HUES6 (cell line): ENCODE measurements at regions not wholly inside any gene's neighbourhood (a gene's known extent, or its start where the extent isn't known, plus 50 kb on each side); places are given as distances from the start of the nearest gene placed in this dataset.

ENCODE experiments used
- H3K27ac ChIP-seq: 2 replicates; pipeline ENCODE4 v1.7.0; 2013; ENCODE audit warnings: low read depth, mild to moderate bottlenecking, low read length, inconsistent platforms
- H3K27me3 ChIP-seq: 2 replicates; pipeline ENCODE4 v1.6.1; 2013; ENCODE audit warnings: low read length; ENCODE audit not compliant: control insufficient read depth, insufficient read depth
- H3K36me3 ChIP-seq: 2 replicates; pipeline ENCODE4 v1.6.1; 2013; ENCODE audit warnings: low read length; ENCODE audit not compliant: control insufficient read depth, insufficient read depth
- H3K4me1 ChIP-seq: 2 replicates; pipeline ENCODE4 v1.6.1; 2013; ENCODE audit warnings: low read length; ENCODE audit not compliant: control insufficient read depth, insufficient read depth
- H3K4me3 ChIP-seq: 2 replicates; pipeline ENCODE4 v1.5.1; 2013; ENCODE audit warnings: low read depth, low read length
- H3K9ac ChIP-seq: one replicate; pipeline ENCODE4 v1.6.1; 2013; ENCODE audit warnings: mild to moderate bottlenecking, low read length
- H3K9me3 ChIP-seq: 2 replicates; pipeline ENCODE4 v1.6.1; 2013; ENCODE audit warnings: low read depth, low read length; ENCODE audit not compliant: control insufficient read depth, insufficient read depth

GRCh38 chr5:74187757-74188156 is 452.8 kb downstream of the ENC1 start:
- Histone ChIP-seq H3K4me1 (no peaks in the 10 kb centered on the region), H3K27ac (no peak overlapping the region), H3K9ac (no peak overlapping the region), H3K27me3 (no peaks in the 10 kb centered on the region), H3K9me3 (no peaks in the 10 kb centered on the region; the same call in 1 of the 2 replicates), H3K36me3 (no peaks in the 10 kb centered on the region), H3K4me3 (no peak overlapping the region)

DNA sequence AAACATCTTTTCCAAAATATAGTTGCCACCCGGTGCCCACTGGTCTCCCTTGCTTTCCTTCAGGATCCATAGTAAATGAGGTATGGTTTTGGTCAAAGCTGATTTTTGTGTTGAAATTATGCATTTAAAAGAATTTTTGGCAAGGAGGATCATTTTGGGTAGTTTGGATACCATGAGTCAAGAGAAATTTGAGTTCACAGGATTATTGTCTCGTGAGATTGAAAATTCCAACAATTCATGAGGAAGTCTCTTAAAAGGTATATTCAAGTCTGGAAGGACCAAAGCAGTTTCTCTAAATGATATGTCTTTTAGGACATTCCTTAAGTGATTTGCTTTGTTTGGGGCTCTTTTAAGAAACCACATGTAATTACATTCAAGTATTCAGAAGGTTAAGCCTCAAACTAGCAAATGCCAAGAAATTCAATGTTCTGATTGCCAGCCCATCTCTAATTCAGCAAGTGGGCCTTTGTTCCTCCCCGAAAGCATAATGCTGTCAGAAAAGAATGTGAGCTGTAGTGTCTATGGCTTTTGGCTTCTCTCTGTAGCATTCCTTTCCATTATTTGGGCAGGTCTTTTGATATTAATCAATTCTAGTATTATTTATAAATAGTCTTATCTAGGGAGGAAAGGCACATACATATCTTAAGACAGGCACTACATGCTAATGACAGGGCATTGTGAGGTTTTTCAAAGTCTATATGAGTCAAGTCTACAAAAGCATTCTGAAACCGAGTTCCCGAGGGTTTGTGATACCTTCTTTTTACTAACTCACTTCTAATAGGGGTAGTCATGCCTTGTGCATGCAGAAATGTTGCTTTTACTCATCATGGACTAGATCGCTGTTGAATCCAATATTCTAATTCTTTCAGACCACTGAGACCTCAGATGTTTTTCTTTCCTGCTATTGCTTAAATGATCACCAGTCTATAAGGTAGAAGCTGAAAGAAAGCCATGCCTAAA is 453.9 kb downstream of the ENC1 start:
- Histone ChIP-seq H3K27ac (no peak overlapping the region), H3K4me1 (no peaks in the 10 kb centered on the region), H3K36me3 (no peaks in the 10 kb centered on the region), H3K27me3 (no peaks in the 10 kb centered on the region), H3K4me3 (no peak overlapping the region), H3K9me3 (no peaks in the 10 kb centered on the region; the same call in 1 of the 2 replicates), H3K9ac (no peak overlapping the region)

DNA sequence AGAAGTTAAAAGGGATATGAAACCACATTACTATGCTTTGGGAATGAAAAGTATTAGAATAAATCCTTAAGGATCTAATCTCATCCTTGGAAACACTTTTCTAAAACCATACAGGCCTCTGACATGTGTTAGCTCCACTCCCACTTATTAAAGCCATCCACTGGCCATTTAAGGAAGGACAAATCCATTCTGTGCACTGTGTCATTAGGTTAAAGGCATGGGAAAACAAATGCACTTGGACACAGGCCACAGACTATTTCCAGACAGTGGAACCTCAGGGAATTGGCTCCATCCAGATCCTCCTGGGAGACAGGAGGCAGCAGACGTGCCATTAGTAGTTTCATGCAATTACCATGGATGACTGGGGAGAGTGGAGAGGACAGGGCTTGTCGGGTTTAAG is 454.9 kb downstream of the ENC1 start:
- Histone ChIP-seq H3K9me3 (no peaks in the 10 kb centered on the region; the same call in 1 of the 2 replicates), H3K36me3 (no peaks in the 10 kb centered on the region), H3K27me3 (no peaks in the 10 kb centered on the region), H3K27ac (no peak overlapping the region), H3K9ac (no peak overlapping the region), H3K4me3 (no peak overlapping the region), H3K4me1 (no peaks in the 10 kb centered on the region)

DNA sequence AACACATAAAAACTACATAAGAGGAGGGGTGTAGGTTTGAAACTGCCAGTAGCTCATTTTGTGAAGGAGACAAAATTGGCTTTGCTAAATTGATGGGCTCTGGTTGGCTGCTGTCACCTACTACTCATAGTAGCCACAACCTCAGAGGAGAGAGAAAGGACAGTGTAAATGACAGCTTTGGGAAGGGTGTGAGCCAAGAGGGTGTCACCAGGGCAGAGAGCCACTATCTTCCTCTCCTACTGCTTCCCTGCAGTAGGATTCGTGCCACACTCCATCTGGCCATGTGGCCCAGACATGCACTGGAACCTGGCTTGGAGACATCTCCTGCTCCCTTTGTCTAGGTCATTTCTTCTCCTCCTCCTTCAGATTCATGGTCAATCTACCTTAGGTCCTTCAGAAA is 455.9 kb downstream of the ENC1 start:
- no peak overlapping the region for H3K27ac ChIP-seq
- no peaks in the 10 kb centered on the region; the same call in 1 of the 2 replicates for H3K9me3 ChIP-seq
- no peaks in the 10 kb centered on the region for H3K27me3 ChIP-seq
- H3K36me3 ChIP-seq, result no peaks in the 10 kb centered on the region
- no peak overlapping the region for H3K4me3 ChIP-seq
- H3K9ac ChIP-seq, result no peak overlapping the region
- no peaks in the 10 kb centered on the region for H3K4me1 ChIP-seq

GRCh38 chr5:74183041-74183440 is 457.5 kb downstream of the ENC1 start:
- Histone ChIP-seq H3K9ac (no peak overlapping the region), H3K9me3 (no peaks in the 10 kb centered on the region), H3K4me3 (no peak overlapping the region), H3K27me3 (no peaks in the 10 kb centered on the region), H3K27ac (no peak overlapping the region), H3K36me3 (no peaks in the 10 kb centered on the region), H3K4me1 (no peaks in the 10 kb centered on the region)

- Histone ChIP-seq H3K4me3 (no peak overlapping the region), H3K9ac (no peak overlapping the region), H3K27ac (no peak overlapping the region), H3K9me3 (no peaks in the 10 kb centered on the region), H3K4me1 (no peaks in the 10 kb centered on the region), H3K36me3 (no peaks in the 10 kb centered on the region), H3K27me3 (no peaks in the 10 kb centered on the region)
Observed at GRCh38 chr5:74182603-74183002, 457.9 kb downstream of the ENC1 start.

DNA sequence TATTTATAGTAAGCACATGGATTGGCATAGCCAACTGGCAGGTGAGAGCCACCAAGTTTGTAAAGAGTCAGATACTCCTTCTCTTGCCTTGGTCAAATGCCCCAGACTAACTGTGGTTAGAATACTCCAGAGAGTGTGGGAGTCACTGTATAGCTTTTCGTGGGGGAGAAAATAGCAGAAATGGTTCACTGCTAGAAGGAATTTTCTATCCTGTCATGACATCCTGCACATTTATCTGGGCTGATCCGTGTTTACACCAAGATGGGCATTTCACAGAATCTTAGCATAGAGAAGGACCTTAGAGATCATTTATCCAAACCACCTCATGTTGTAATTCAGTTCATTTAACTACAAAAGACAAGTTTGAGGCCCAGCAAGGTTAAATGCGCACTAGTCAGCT is 460.8 kb downstream of the ENC1 start:
- Histone ChIP-seq H3K9ac (no peak overlapping the region), H3K4me3 (no peak overlapping the region)

DNA sequence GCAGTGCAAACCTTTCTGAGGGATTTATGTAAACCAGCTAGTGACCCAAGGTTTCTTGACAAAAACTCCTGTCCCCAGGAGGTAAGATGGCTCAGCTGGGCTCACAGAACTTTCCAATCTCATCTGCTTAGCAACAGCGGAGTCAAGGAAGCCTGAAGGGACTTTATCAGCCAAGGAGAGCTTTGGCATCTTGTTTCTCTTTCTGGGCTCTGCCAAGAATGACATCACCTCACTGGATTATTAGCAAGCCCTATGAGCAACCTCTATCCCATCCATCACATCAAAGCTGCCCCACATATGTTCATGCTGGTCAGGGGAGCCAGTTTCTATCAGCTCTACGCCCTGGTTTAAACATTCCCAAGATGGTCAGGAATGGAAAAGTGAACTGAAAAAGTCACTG is 461.3 kb downstream of the ENC1 start:
- no peak overlapping the region for H3K4me3 ChIP-seq
- no peaks in the 10 kb centered on the region for H3K27me3 ChIP-seq
- no peaks in the 10 kb centered on the region for H3K4me1 ChIP-seq
- no peaks in the 10 kb centered on the region for H3K9me3 ChIP-seq
- no peak overlapping the region for H3K27ac ChIP-seq
- H3K9ac ChIP-seq, result no peak overlapping the region
- no peaks in the 10 kb centered on the region for H3K36me3 ChIP-seq

More for the DNA sequence above, 460.8 kb downstream of the ENC1 start:
- H3K36me3 ChIP-seq, result no peaks in the 10 kb centered on the region
- no peaks in the 10 kb centered on the region for H3K27me3 ChIP-seq
- H3K9me3 ChIP-seq, result no peaks in the 10 kb centered on the region
- H3K27ac ChIP-seq, result no peak overlapping the region
- H3K4me1 ChIP-seq, result no peaks in the 10 kb centered on the region

- Histone ChIP-seq H3K36me3 (no peaks in the 10 kb centered on the region), H3K9me3 (no peaks in the 10 kb centered on the region), H3K4me1 (peaks cover 6% of the 10 kb centered on the region; the same call in 1 of the 2 replicates), H3K9ac (no peak overlapping the region), H3K4me3 (no peak overlapping the region), H3K27me3 (no peaks in the 10 kb centered on the region), H3K27ac (no peak overlapping the region)
Observed at GRCh38 chr5:74177961-74178360, 462.6 kb downstream of the ENC1 start.

GRCh38 chr5:74174366-74174765 is 466.2 kb downstream of the ENC1 start:
- H3K9me3 ChIP-seq, result no peaks in the 10 kb centered on the region

GRCh38 chr5:74173665-74174064 is 466.9 kb downstream of the ENC1 start:
- H3K36me3 ChIP-seq, result no peaks in the 10 kb centered on the region
- no peak overlapping the region for H3K27ac ChIP-seq
- no peaks in the 10 kb centered on the region for H3K9me3 ChIP-seq
- H3K27me3 ChIP-seq, result no peaks in the 10 kb centered on the region
- no peak overlapping the region for H3K9ac ChIP-seq
- peaks cover 6% of the 10 kb centered on the region; the same call in 1 of the 2 replicates for H3K4me1 ChIP-seq
- H3K4me3 ChIP-seq, result no peak overlapping the region

More at GRCh38 chr5:74174366-74174765, 466.2 kb downstream of the ENC1 start:
- H3K27me3 ChIP-seq, result no peaks in the 10 kb centered on the region
- H3K9ac ChIP-seq, result no peak overlapping the region
- no peak overlapping the region for H3K4me3 ChIP-seq
- H3K27ac ChIP-seq, result no peak overlapping the region
- H3K4me1 ChIP-seq, result peaks cover 6% of the 10 kb centered on the region; the same call in 1 of the 2 replicates
- H3K36me3 ChIP-seq, result no peaks in the 10 kb centered on the region
